ENCODE measurements at regions not wholly inside any gene's neighbourhood (a gene's known extent, or its start where the extent isn't known, plus 50 kb on each side); places are given as distances from the start of the nearest gene placed in this dataset.

GRCh38 chr5:175808711-175809110 lies 62.7 kb upstream of the CPLX2 start:
- DNase-seq, result no peak

DNA sequence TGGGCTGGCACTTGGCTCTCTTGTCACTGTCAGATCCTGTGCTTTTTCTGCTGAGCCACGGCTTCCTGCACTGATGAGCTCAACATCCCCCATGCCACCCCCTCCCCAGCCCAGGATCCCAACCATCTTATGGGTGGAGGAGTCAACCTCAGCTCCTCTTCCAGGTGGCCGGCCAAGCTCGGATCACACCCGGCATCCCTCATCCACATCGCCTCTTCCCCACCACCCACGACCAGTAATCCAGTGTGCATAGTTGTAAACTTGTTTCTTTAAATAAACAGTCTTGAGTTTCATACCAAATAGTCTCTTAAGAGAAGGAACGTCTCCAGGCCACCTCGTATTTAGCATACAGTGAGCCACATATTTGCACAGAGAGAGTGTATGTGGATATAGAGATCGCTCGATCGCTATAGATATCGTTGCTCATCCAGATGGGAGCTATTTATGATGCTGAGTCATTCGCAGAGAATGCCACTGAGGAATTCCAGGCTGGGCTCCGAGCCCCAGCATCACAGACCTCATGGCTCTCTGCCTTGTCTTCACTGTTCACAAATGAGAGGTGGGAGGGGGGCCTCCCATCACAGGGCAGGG lies 61.8 kb upstream of the CPLX2 start:
- no peak for DNase-seq

DNA sequence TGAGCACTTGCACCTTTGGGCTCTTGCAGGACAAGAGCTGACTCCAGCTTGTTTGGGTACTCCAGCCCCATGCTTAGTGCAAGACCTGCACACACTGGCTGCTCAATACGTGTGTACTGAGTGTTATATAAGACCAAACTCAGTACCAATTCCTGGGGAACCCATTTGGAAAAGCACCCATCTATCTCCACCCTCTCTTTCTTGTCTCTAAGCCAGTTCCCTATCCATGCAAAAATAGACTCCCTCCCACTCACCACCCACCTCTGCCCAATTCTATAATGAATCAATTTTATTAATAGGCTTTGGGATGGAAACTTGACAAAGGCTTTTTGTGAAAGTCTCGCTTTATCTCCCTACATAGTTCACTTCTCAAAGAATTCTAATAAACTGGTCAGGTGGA lies 60.9 kb upstream of the CPLX2 start:
- no peak for DNase-seq

DNA sequence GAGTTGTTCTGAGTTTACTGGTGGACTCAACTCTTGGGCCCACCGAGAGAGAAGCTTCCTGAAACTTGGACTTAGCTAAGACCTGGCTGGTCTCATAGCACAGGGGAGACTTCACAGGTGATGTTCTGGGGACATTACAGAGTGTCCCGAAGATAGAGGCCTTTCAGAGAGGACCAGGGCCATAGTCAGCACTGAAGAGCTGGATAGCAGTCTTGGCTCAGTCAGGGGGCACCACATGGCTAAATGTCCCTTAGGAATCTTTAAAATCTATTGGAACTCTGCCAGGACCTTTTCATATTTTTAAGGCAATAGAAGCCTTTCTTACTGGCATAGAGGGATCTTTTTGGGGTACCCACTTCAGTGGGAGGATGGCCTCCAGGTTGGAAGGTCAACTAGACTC lies 59.8 kb upstream of the CPLX2 start:
- DNase-seq, result no peak

DNA sequence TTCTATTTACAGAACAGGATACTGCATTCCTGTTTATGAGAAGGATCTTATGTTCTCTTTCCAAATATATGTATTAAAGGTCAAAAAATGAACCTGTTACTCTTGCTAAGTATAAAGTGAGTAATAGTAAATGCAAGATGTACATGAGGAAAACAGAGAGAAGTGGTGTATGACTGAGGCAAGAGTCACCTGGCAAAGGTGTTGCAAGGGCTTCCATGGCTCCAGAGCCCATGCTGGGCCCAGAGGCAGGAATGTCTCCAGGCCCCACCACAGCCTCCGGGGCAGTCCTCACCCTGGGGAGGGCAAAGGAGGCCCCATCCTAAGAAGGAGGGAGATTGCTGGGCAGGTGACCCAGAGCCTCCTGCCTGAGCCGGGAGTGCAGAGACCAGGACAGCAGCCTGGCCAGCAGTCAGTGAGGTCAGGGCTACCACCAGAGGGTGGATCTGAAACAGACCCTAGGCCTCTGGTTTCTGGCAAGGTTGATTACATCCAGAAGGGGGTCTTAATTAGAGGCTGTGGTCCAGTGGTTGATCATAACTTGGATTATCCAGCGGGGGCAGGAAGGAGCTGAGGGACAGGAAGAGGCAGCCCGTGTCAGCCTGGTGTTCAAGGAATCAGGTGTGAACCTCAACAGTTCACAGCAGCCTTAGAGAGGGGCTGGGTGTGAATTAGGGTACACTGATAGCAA lies 57.3 kb upstream of the CPLX2 start:
- DNase-seq, result no peak

DNA sequence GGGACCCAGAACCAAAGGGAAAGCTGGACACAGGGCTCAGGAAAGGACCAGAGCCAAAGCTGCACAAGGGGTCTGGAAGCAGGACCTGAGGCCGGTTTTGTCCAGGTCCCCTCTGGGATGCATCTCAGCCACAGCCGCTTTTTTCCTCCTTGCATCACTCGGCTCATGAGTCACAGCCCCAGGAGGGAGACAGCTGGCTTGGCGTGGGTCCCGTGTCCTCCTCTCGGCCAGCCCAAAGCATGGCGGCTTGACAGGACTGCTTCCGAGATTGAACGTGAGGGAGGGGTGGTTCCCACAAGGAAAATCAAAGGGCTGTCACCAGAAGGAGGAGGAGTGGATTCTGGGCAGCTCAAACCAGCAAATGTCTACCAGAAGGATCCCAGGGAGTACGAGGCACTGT lies 56.7 kb upstream of the CPLX2 start:
- no peak for DNase-seq

- DNase-seq, result no peak
These were observed 56.1 kb upstream of the CPLX2 start for GRCh38 chr5:175815126-175815913.

GRCh38 chr5:175816348-175816747 lies 55.0 kb upstream of the CPLX2 start:
- no peak for DNase-seq

GRCh38 chr5:175819090-175819425 lies 52.3 kb upstream of the CPLX2 start:
- no peak for DNase-seq

- no peak for DNase-seq
These were observed 51.1 kb upstream of the CPLX2 start for GRCh38 chr5:175820230-175820629.

Data from T-helper 1 cell (primary cell).